MCF 10A (cell line): ENCODE measurements at regions not wholly inside any gene's neighbourhood (a gene's known extent, or its start where the extent isn't known, plus 50 kb on each side); places are given as distances from the start of the nearest gene placed in this dataset.

ENCODE experiments used
- BruUV-seq: library from RNA; stranded (reverse); fragments of 400-500 nt; replicated peaks from 2 replicates; lab custom pipeline; 2021; lab: Mats Ljungman, UMichigan
- CTCF ChIA-PET: fragments of 300-600 bp; sonication (Branson Sonifier 250); formaldehyde crosslinking; extraction: SDS; loops from one replicate; lab custom pipeline; 2021; ENCODE audit warnings: antibody characterized with exemption, inconsistent platforms; lab: Yijun Ruan, JAX
- POLR2A ChIA-PET: fragments of 300-600, 350-650 bp; sonication (Branson Sonifier 250); formaldehyde crosslinking; extraction: SDS; loops from one replicate; lab custom pipeline; 2020; ENCODE audit warnings: antibody characterized with exemption, inconsistent platforms; lab: Yijun Ruan, JAX
- DNase-seq: peaks from one replicate; pipeline ENCODE4 v3.0.0-alpha.2; 2018; ENCODE audit not compliant: unreplicated experiment
- H3K27ac Mint-ChIP-seq: one replicate; pipeline ENCODE4 v1.8.0; 2022; ENCODE audit warnings: mild to moderate bottlenecking, low read depth, mixed read lengths; ENCODE audit not compliant: unreplicated experiment
- H3K27me3 Mint-ChIP-seq: one replicate; pipeline ENCODE4 v1.8.0; 2022; ENCODE audit warnings: mixed read lengths; ENCODE audit not compliant: insufficient read depth, unreplicated experiment
- H3K36me3 Mint-ChIP-seq: one replicate; pipeline ENCODE4 v1.8.0; 2022; ENCODE audit warnings: mild to moderate bottlenecking, moderate library complexity, mixed read lengths; ENCODE audit not compliant: insufficient read depth, unreplicated experiment
- H3K4me1 Mint-ChIP-seq: one replicate; pipeline ENCODE4 v1.8.0; 2022; ENCODE audit warnings: mixed read lengths; ENCODE audit not compliant: insufficient read depth, unreplicated experiment
- H3K4me3 Mint-ChIP-seq: one replicate; pipeline ENCODE4 v1.8.0; 2022; ENCODE audit warnings: mild to moderate bottlenecking, moderate library complexity, mixed read lengths; ENCODE audit not compliant: unreplicated experiment
- H3K9me3 Mint-ChIP-seq: one replicate; pipeline ENCODE4 v1.8.0; 2022; ENCODE audit warnings: mixed read lengths; ENCODE audit not compliant: unreplicated experiment
- CTCF ChIP-seq: fragments of 200-600 bp; IDR thresholded peaks from one replicate; pipeline ENCODE4 v1.8.0; 2022; ENCODE audit warnings: antibody characterized with exemption, mild to moderate bottlenecking; ENCODE audit not compliant: unreplicated experiment
- intact Hi-C: fragments of 100-400 bp; cut with micrococcal nuclease; formaldehyde crosslinking; loops from 2 replicates; pipeline ENCODE4 v1.14.1; 2022

DNA sequence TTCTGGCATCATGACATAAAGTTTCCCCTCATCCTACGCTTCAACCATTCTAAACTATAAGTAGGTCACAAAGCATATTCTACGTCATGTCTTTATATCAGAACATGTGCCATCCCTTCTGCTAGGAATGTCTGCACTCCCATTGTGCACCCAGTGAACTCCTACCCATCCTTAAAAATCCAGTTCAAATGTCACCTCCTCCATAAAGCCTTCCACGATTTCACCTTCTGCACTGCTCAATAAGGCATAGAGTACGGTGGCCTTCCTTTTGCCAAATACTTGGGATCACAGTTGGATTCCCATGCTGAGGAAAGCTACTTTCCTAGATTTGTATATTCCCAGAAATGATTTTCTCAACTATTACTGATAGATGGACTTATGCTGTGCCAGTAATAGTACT is 186.3 kb upstream of the ZKSCAN2 start:
- no peaks in the 10 kb centered on the region for H3K27me3 Mint-ChIP-seq
- no peak overlapping the region for H3K27ac Mint-ChIP-seq
- intact Hi-C loops, result no loop called here

GRCh38 chr16:25434064-25434463 is 176.4 kb upstream of the ZKSCAN2 start:
- Mint-ChIP-seq H3K4me3 (no peak overlapping the region), H3K4me1 (no peaks in the 10 kb centered on the region), H3K27ac (no peak overlapping the region), H3K36me3 (no peaks in the 10 kb centered on the region), H3K27me3 (no peaks in the 10 kb centered on the region), H3K9me3 (peaks cover 49% of the 10 kb centered on the region)
- no peak for DNase-seq
- CTCF ChIA-PET, result interaction anchor here (0.5 kb wide), 1 partner anchor 139 kb away, joined by 3 read pairs; no protein-coding TSS in a partner anchor
- intact Hi-C loops, result no loop called here
- no TSS peak for BruUV-seq
- no peak for TF ChIP-seq CTCF
- POLR2A ChIA-PET, result no interaction called here

More for the DNA sequence above, 186.3 kb upstream of the ZKSCAN2 start:
- peaks cover 5% of the 10 kb centered on the region for H3K36me3 Mint-ChIP-seq
- DNase-seq, result no peak
- no peak for TF ChIP-seq CTCF
- no peaks in the 10 kb centered on the region for H3K4me1 Mint-ChIP-seq
- ChIA-PET POLR2A (no interaction called here), CTCF (interaction anchor here (0.9 kb wide), 1 partner anchor 23 kb away, joined by 3 read pairs; no protein-coding TSS in a partner anchor)
- H3K9me3 Mint-ChIP-seq, result peaks cover 47% of the 10 kb centered on the region
- no peak overlapping the region for H3K4me3 Mint-ChIP-seq
- no TSS peak for BruUV-seq

DNA sequence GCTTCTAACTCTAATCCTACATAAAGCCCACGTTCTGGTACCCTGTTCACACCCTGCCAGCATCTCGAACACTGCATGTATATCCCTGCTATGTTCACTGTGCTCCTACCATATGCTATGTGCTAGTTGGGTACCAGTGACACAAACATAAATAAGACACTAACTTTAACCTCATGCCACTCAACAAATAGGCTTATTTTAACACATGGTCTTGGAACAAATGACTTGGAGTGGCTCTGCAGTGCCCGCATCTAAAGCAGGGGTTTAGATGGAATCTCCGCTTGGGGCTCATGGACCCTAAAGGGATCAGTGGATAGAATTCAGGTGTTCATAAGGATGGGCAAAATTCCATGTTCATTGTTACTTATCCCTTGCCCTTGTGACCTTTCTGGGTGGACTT is 175.7 kb upstream of the ZKSCAN2 start:
- no peaks in the 10 kb centered on the region for H3K4me1 Mint-ChIP-seq
- TF ChIP-seq CTCF, result no peak
- no peaks in the 10 kb centered on the region for H3K36me3 Mint-ChIP-seq
- no peak for DNase-seq
- CTCF ChIA-PET, result no interaction called here
- H3K9me3 Mint-ChIP-seq, result peaks cover 45% of the 10 kb centered on the region
- no peak overlapping the region for H3K27ac Mint-ChIP-seq
- no peak overlapping the region for H3K4me3 Mint-ChIP-seq
- POLR2A ChIA-PET, result no interaction called here
- no TSS peak for BruUV-seq
- intact Hi-C loops, result no loop called here
- no peaks in the 10 kb centered on the region for H3K27me3 Mint-ChIP-seq

DNA sequence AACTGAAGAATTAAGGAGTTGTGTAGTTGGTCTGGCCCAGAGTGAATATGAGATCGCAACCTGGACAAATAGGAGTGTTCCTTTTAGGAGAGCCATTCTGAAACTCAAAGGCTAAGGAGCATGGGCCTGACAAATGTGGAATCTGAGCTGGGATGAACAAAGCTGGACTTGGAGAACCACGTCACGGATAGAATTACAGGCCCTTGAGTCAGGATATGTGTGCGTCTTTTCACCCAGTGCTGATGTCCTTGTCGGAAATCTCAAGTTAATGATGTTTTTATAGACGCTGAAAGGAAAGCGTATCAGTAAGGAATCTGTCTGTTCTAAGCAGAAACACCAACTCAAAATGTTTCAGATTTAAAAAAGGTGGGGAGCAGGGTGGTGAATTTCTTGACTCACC is 173.8 kb upstream of the ZKSCAN2 start:
- TF ChIP-seq CTCF, result no peak
- peaks cover 44% of the 10 kb centered on the region for H3K9me3 Mint-ChIP-seq
- H3K4me1 Mint-ChIP-seq, result no peaks in the 10 kb centered on the region
- H3K27me3 Mint-ChIP-seq, result no peaks in the 10 kb centered on the region
- ChIA-PET CTCF (interaction anchor here (0.5 kb wide), 1 partner anchor 35 kb away, joined by 3 read pairs; no protein-coding TSS in a partner anchor), POLR2A (no interaction called here)
- no peak for DNase-seq
- no peak overlapping the region for H3K27ac Mint-ChIP-seq
- H3K4me3 Mint-ChIP-seq, result no peak overlapping the region
- no TSS peak for BruUV-seq
- intact Hi-C loops, result no loop called here
- H3K36me3 Mint-ChIP-seq, result no peaks in the 10 kb centered on the region
